DMS 273 (cell line): ENCODE measurements at regions not wholly inside any gene's neighbourhood (a gene's known extent, or its start where the extent isn't known, plus 50 kb on each side); places are given as distances from the start of the nearest gene placed in this dataset.
"Not testable (repeated sequence)": the region's sequence is repeated elsewhere in the genome, so short reads cannot be mapped to it uniquely, and the experiment has no call there.

Experiments used
- DNase-seq: peaks from one replicate; lab custom pipeline; 2025; ENCODE audit not compliant: unreplicated experiment; lab: John Stamatoyannopoulos, UW

DNA sequence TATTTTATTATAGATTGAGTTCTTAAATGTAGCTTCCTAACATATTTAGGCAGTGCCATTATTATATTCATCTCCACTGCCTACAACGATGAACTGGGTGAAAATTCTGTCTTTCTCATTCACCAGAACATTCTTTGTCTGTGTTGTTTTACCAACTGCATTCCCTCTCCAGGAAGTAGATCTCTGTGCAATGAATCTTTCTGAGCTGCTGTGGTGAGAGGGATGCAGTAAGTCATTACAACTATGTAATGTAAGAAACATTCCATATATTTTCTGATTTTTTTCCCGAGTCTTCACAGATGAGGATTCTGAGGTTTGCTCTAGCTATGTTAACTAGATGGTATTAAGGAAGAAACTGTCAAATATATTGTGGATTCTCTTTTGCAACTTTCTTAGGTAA, 811.9 kb upstream of the PCDH7 start:
- DNase-seq = no peak

- no peak for DNase-seq
These were observed 792.3 kb upstream of the PCDH7 start for GRCh38 chr4:29927895-29928294.

- no peak for DNase-seq
These were observed 771.7 kb upstream of the PCDH7 start for GRCh38 chr4:29948451-29948850.

- no peak for DNase-seq
These were observed 771.3 kb upstream of the PCDH7 start for GRCh38 chr4:29948858-29949257.

GRCh38 chr4:29966386-29966785, 753.8 kb upstream of the PCDH7 start:
- no peak for DNase-seq

GRCh38 chr4:29970626-29971025, 749.5 kb upstream of the PCDH7 start:
- DNase-seq = no peak

- DNase-seq = no peak
These were observed 748.0 kb upstream of the PCDH7 start for GRCh38 chr4:29972121-29972520.

- peak; percentile 3 for DNase-seq
These were observed 736.3 kb upstream of the PCDH7 start for GRCh38 chr4:29983890-29984289.

DNA sequence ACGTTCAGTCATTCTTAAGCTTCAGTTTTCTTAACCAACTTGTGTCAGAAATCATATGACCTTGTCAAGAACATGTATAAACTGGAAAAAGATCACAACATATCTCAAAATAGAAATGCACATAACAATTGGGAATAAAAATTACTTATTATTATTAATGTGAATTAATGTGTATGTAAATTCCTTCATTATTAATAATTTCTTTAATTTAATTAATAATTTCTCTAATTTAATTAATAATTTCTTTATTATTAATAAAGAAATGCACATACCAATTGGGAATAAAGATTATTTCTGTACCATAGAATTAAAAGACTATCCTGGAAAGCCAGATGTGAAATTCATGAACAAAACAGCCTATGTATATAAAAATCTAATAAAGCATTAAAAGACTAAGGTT, 718.5 kb upstream of the PCDH7 start:
- no peak for DNase-seq

GRCh38 chr4:30002341-30002740, 717.8 kb upstream of the PCDH7 start:
- no peak for DNase-seq

DNA sequence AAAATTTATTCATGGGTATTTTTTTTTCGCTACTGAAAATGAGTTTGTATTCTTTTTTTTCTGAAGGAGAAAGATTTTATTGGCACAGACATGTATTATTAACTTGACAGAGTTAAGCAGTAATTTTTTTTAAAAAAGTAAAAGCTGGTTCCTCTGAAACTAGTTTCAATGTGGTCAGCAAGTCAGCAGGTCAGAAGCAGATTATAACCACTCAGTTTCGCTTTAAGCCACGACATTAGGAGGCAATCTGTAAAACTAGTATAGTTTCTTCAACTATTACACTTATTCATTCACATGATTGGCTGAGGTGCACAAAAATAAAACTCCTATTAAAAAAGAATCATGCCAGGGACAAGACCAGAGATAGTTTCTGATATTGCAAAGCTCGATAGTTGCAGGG, 714.2 kb upstream of the PCDH7 start:
- no peak for DNase-seq

GRCh38 chr4:30024526-30024925, 695.6 kb upstream of the PCDH7 start:
- DNase-seq = no peak

- no peak for DNase-seq
These were observed 691.3 kb upstream of the PCDH7 start for GRCh38 chr4:30028826-30029225.

DNA sequence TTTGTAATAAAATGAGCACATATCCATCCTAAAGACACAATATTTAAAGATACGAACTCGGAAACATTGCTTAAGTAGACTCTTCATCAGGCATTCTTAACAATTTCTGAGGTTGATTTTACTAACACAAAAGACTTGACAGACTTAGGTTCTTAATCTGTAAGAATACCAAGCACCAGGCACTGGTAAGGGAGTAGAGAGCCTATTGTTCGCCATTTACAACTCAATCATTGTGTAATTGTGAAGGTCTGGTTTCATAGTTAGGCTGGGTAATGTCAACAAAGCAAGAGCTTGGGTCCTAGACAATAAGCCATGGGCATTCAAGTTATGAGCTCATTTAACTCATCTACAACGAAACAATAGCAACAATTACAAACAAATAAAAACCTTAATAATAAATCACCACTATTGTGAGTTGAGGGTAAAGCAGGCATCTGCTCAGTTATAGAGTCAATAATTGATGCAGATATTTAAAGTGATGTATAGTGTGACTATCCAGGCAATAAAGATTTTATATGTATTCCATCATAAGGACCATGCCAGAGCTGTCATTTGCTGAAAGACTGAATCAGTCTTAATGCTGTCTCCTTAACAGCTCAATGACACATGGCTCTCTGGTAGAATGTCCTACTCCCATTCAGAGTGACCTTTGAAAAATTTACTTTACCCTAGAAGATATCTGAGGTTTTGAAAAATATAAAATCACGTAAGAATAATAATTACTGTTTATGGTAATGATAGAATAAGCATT, 664.0 kb upstream of the PCDH7 start:
- DNase-seq = no peak

- peak; percentile 0 for DNase-seq
These were observed 651.9 kb upstream of the PCDH7 start for GRCh38 chr4:30068234-30068633.

DNA sequence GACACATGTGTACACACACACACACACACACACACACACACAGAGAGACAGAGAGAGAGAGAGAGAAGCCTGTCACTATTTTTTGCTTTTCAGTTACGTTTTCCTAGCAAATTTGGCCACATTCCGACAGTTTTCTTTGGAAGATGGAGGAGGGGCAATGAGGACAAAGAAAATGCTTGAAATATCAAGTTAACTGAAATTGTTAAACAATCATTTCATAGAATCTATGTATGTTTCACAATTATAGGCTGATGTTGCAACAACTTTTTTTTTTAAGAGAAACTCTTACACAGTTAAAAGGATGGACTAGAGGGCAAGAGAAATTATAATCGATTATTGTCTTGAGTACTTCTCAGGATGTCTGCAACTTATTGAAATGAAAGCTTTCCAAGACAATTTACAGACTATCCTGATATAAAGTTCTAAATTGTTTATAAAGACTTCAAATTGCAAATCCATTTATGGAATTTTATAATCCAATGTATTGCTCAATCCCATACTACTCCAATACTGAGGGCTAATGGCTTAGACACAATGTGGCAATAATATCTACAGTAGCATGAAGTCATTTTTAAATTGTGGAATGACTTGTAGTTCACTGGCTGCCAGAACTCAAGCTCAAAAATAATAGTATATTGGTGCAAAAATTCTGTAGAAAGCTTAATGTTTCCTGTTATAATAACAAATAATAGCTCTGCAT, 647.0 kb upstream of the PCDH7 start:
- no peak for DNase-seq

GRCh38 chr4:30092420-30093128, 627.6 kb upstream of the PCDH7 start:
- not testable (repeated sequence) for DNase-seq

GRCh38 chr4:30094887-30095286, 625.3 kb upstream of the PCDH7 start:
- no peak for DNase-seq

- DNase-seq = no peak
These were observed 616.7 kb upstream of the PCDH7 start for GRCh38 chr4:30103455-30103854.

DNA sequence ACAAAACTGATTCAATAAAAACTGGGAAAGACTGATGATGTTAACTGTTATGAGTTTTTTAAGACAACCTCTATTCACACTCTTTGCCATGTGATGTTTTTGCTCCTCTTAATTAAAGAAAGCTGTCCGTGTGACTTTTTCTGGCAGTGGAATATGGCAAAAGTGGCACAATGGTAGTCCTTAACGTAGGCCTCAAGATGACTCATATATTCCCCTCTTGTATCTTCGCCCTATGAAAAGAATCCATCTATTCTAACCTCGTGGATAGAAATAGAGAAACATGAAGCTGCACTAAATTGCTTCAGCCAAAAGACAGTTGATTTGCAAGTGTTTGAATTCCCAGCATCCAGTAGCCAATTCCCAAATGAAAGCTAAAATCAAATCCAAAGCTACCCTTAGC, 603.8 kb upstream of the PCDH7 start:
- no peak for DNase-seq

GRCh38 chr4:30117433-30117832, 602.7 kb upstream of the PCDH7 start:
- no peak for DNase-seq

- no peak for DNase-seq
These were observed 597.5 kb upstream of the PCDH7 start for GRCh38 chr4:30122711-30123110.
